ENCODE measurements at regions not wholly inside any gene's neighbourhood (a gene's known extent, or its start where the extent isn't known, plus 50 kb on each side); places are given as distances from the start of the nearest gene placed in this dataset.
A peak's percentile ranks its signal among the peaks of the same experiment; 100 is the strongest.

DNA sequence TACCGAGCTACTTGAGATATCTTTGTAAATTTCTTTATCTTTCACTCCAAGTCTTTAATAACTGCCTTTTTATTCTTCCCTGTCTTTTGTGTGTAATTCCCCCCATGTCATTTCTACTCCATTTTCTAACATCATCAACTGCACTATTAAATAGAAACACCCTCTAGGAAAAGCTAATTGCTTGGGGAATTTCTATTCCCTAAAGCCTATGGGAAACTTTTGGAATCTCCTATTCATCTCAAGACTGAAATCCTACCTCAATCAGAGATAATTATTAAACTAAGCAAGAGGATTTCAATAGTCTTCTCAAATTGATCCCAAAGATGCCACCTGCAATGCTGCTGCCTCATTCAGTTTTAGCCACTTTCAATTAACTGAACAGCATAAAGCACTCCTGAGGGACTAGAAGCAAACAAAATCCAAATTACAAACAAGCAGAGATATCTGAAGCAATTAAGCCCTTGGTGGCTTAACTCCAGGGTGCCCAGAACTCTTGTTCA lies 598.7 kb downstream of the IGSF11 start:
- H3K27me3 ChIP-seq = no peaks in the 10 kb centered on the region
- H3K36me3 ChIP-seq = no peaks in the 10 kb centered on the region
- TF ChIP-seq POLR2AphosphoS5 (IDR thresholded peaks at IDR 0.05; ENCODE audit: insufficient read depth in 1 of 2, low read depth in 1 of 2) = no peak
- TF ChIP-seq POLR2A (IDR thresholded peaks at IDR 0.05) = no peak
- TF ChIP-seq, protein P1, sequence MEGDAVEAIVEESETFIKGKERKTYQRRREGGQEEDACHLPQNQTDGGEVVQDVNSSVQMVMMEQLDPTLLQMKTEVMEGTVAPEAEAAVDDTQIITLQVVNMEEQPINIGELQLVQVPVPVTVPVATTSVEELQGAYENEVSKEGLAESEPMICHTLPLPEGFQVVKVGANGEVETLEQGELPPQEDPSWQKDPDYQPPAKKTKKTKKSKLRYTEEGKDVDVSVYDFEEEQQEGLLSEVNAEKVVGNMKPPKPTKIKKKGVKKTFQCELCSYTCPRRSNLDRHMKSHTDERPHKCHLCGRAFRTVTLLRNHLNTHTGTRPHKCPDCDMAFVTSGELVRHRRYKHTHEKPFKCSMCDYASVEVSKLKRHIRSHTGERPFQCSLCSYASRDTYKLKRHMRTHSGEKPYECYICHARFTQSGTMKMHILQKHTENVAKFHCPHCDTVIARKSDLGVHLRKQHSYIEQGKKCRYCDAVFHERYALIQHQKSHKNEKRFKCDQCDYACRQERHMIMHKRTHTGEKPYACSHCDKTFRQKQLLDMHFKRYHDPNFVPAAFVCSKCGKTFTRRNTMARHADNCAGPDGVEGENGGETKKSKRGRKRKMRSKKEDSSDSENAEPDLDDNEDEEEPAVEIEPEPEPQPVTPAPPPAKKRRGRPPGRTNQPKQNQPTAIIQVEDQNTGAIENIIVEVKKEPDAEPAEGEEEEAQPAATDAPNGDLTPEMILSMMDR (IDR thresholded peaks at IDR 0.05) = no peak
- H3K9me3 ChIP-seq = no peaks in the 10 kb centered on the region
- H3K4me3 ChIP-seq = no peak overlapping the region
- intact Hi-C loops (cut with DNase I) = no loop called here
- H3K4me1 ChIP-seq = no peaks in the 10 kb centered on the region
- DNase-seq (ENCODE audit: extremely low spot score in 2 of 2) = no peak
- no peak overlapping the region for H3K27ac ChIP-seq

DNA sequence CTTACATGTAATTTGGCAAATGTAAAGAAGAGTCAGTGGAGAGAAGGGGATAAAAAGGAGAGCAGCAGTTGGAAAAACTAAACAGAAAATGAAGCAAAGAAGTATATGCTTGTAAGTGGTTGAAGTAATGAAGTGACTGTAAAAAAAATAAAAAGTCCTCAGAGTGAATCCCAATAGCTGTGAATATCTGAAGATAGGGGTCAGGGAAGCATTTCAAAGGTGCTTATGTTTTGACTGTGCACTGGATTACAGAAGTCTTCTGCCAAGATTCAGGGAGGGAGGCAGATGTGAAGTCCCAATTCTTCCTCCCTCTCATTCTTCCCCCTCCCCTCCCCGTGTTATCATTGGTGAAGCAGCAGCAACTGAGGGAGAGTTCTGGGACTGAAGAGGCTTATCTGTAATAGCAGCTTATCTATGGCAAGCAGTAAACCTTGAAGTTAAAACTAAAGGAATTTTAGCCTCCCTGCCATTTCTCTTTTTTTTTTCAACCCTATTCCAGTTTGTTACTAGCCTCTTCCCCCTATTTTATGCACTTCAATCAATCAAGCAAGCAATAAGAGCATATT lies 597.9 kb downstream of the IGSF11 start:
- Histone ChIP-seq H3K36me3 (no peaks in the 10 kb centered on the region), H3K9me3 (no peaks in the 10 kb centered on the region), H3K4me1 (no peaks in the 10 kb centered on the region), H3K27ac (no peak overlapping the region), H3K27me3 (no peaks in the 10 kb centered on the region), H3K4me3 (no peak overlapping the region)
- intact Hi-C loops (cut with DNase I) = no loop called here
- DNase-seq (ENCODE audit: extremely low spot score in 2 of 2) = no peak
- TF ChIP-seq POLR2AphosphoS5 (IDR thresholded peaks at IDR 0.05; ENCODE audit: insufficient read depth in 1 of 2, low read depth in 1 of 2) (no peak), POLR2A (IDR thresholded peaks at IDR 0.05) (no peak)
- TF ChIP-seq, protein P1 (IDR thresholded peaks at IDR 0.05) = no peak

DNA sequence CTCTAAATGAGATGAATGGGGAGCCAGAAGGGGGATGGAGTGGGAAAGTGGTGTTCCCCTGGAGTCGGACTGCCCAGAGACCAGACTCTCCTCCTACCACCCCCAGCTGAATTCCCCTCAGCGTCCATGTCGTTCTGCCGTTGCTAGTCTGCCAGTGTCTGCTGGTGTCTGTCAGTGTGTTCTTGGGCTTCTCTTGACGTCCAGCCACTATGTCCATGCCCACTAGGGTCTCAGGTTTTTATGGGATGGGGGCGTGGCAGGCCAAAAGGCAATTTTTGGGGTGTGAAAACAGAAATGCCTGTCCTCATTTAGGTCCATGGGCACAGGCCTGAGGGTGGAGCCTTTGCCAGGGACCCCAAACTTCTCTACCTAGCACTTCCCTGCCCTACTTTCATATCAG lies 589.6 kb downstream of the IGSF11 start:
- no peak for TF ChIP-seq POLR2AphosphoS5 (IDR thresholded peaks at IDR 0.05; ENCODE audit: insufficient read depth in 1 of 2, low read depth in 1 of 2)
- intact Hi-C loops (cut with DNase I) = no loop called here
- no peak overlapping the region for H3K27ac ChIP-seq
- H3K9me3 ChIP-seq = no peaks in the 10 kb centered on the region
- no peaks in the 10 kb centered on the region for H3K36me3 ChIP-seq
- DNase-seq (ENCODE audit: extremely low spot score in 2 of 2) = peak in 1 of 2 donors; percentile 94
- H3K4me3 ChIP-seq = no peak overlapping the region
- no peaks in the 10 kb centered on the region for H3K4me1 ChIP-seq
- no peaks in the 10 kb centered on the region for H3K27me3 ChIP-seq

DNA sequence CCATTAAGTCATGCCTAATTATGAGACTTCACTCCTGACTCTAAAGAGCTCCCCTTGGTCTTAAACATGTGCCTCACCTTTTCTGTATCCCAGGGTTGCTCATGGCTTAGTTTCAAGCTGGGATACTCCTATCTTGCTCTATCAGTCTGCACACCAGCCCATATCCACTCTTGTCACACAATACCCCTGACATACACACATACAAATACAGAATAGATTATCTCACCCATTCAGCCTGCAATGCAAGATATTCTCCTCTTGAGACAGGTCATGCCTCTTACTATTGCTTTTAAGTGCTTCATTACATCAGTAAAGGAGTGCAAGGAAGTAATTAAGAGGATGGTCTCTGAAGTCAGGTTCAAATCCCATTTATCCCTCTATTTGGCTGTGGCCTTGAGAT lies 587.3 kb downstream of the IGSF11 start:
- no peaks in the 10 kb centered on the region for H3K36me3 ChIP-seq
- DNase-seq (ENCODE audit: extremely low spot score in 2 of 2) = no peak
- H3K27ac ChIP-seq = no peak overlapping the region
- H3K4me1 ChIP-seq = no peaks in the 10 kb centered on the region
- no peak overlapping the region for H3K4me3 ChIP-seq
- intact Hi-C loops (cut with DNase I) = no loop called here
- H3K27me3 ChIP-seq = no peaks in the 10 kb centered on the region
- H3K9me3 ChIP-seq = no peaks in the 10 kb centered on the region
- TF ChIP-seq, protein P1 (IDR thresholded peaks at IDR 0.05) = no peak
- no peak for TF ChIP-seq POLR2A (IDR thresholded peaks at IDR 0.05)
- no peak for TF ChIP-seq POLR2AphosphoS5 (IDR thresholded peaks at IDR 0.05; ENCODE audit: insufficient read depth in 1 of 2, low read depth in 1 of 2)

DNA sequence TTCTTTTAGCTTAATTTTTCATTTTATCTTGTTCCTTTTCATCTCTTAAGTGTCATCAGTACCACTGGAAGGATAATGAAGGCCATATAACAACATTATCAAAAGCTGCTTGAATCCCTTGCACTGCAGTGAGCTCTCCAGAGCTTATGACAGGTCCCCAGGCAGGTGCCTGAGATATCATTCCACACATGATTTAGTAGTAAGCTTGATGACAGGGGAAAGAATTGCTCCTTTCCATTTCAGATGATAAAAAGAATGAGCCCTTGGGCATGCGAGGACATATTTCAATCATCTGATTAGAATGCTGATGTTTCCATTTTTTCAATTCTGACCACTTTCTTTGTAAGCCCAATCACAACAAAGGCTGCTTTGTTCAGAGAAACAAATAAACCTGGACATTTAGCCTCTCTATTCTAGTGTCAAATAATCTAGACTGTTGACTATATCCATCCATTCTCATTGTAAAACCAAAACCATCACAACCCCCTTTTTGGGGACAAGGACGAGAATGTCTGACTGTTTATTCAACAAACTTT lies 567.8 kb downstream of the IGSF11 start:
- no peaks in the 10 kb centered on the region for H3K4me1 ChIP-seq
- H3K27me3 ChIP-seq = no peaks in the 10 kb centered on the region
- TF ChIP-seq POLR2AphosphoS5 (IDR thresholded peaks at IDR 0.05; ENCODE audit: insufficient read depth in 1 of 2, low read depth in 1 of 2) (no peak), POLR2A (IDR thresholded peaks at IDR 0.05) (no peak)
- TF ChIP-seq, protein P1 (IDR thresholded peaks at IDR 0.05) = no peak
- intact Hi-C loops (cut with DNase I) = no loop called here
- H3K27ac ChIP-seq = no peak overlapping the region
- no peak overlapping the region for H3K4me3 ChIP-seq
- H3K9me3 ChIP-seq = no peaks in the 10 kb centered on the region
- no peak for DNase-seq (ENCODE audit: extremely low spot score in 2 of 2)
- no peaks in the 10 kb centered on the region for H3K36me3 ChIP-seq
